ENCODE measurements at regions not wholly inside any gene's neighbourhood (a gene's known extent, or its start where the extent isn't known, plus 50 kb on each side); places are given as distances from the start of the nearest gene placed in this dataset.

- Mint-ChIP-seq H3K36me3 (no peaks in the 10 kb centered on the region), H3K27ac (no peak overlapping the region), H3K4me1 (no peaks in the 10 kb centered on the region), H3K27me3 (no peaks in the 10 kb centered on the region), H3K4me3 (no peak overlapping the region), H3K9me3 (no peaks in the 10 kb centered on the region)
- ATAC-seq: no peak
Observed at GRCh38 chr3:96760956-96761355, 53.4 kb upstream of the EPHA6 start.

Data from stimulated activated memory B cell treated with anti-CD40 and anti-IgM and Interleukin-4, amounts not matched to agents 10 μg/mL and 1 μg/mL and 100 μg/mL, for 72 hours (primary cell).